Heart left ventricle (tissue), 13 donors: ENCODE measurements at regions not wholly inside any gene's neighbourhood (a gene's known extent, or its start where the extent isn't known, plus 50 kb on each side); places are given as distances from the start of the nearest gene placed in this dataset.
"Not testable (repeated sequence)": the region's sequence is repeated elsewhere in the genome, so short reads cannot be mapped to it uniquely, and the experiment has no call there.

Source experiments
- POLR2A ChIP-seq, 2 donors: fragments of 450-650 bp; IDR thresholded peaks; one replicate each; pipeline ENCODE4 v1.6.1; 2017; ENCODE audit warnings: antibody characterized with exemption in 2 of 2, mild to moderate bottlenecking in 2 of 2, moderate library complexity in 2 of 2
- TF ChIP-seq, protein P1 (sequence below), 12 donors: fragments of 200-600 bp; sonication (generic) in 4 of 12; IDR thresholded peaks; one replicate each; pipeline versions ENCODE4 v1.5.0 to v1.8.0; 2018 to 2022; ENCODE audit warnings: antibody characterized with exemption in 12 of 12, mild to moderate bottlenecking in 5 of 12
- donor health status: ischemic (EF 13 %, LVEDD 7.1; RV severe dilation, severe dysfunction).
- donor health status: DM: no; HTN: yes; CAD: no.
- donor health status: DM: no; HTN: no; CAD: no.
- donor health status: ischemic (EF 25% LVEDD 6.9; RV normal size, moderate dysfunction).
- donor health status: ischemic (EF 25% LVEDD 5.7; RV mildly dilated, moderate dysfunction).
- donor health status: ischemic (EF 35%, LVEDD 5.7; RV mildly dilated, moderate dysfunction).
- donor health status: nonischemic (EF 11% LVEDD 7.7; RV severe dilation, severe dysfunction).
- donor health status: DM: yes; HTN: yes; CAD: no.
- donor health status: PGD.
- donor health status: ischemic (EF 29% LVEDD 5.4; RV normal size, mild dysfunction).
- donor health status: nonischemic (EF 23%, LVEDD 6.1; RV moderate dilation, normal function).

GRCh38 chr13:18599791-18600211, 581.8 kb downstream of the TUBA3C start:
- TF ChIP-seq, protein P1, sequence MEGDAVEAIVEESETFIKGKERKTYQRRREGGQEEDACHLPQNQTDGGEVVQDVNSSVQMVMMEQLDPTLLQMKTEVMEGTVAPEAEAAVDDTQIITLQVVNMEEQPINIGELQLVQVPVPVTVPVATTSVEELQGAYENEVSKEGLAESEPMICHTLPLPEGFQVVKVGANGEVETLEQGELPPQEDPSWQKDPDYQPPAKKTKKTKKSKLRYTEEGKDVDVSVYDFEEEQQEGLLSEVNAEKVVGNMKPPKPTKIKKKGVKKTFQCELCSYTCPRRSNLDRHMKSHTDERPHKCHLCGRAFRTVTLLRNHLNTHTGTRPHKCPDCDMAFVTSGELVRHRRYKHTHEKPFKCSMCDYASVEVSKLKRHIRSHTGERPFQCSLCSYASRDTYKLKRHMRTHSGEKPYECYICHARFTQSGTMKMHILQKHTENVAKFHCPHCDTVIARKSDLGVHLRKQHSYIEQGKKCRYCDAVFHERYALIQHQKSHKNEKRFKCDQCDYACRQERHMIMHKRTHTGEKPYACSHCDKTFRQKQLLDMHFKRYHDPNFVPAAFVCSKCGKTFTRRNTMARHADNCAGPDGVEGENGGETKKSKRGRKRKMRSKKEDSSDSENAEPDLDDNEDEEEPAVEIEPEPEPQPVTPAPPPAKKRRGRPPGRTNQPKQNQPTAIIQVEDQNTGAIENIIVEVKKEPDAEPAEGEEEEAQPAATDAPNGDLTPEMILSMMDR (IDR thresholded peaks at IDR 0.05): peak in 5 of 12 donors; percentile 13 to 44 (median 23)
- TF ChIP-seq POLR2A (IDR thresholded peaks at IDR 0.05): not testable (repeated sequence)
